ENCODE measurements at regions not wholly inside any gene's neighbourhood (a gene's known extent, or its start where the extent isn't known, plus 50 kb on each side); places are given as distances from the start of the nearest gene placed in this dataset.

- no peaks in the 10 kb centered on the region for H3K36me3 ChIP-seq (ENCODE audit: low read length)
- no peaks in the 10 kb centered on the region for H4K20me1 ChIP-seq (ENCODE audit: low read depth, low read length)
- H3K27ac ChIP-seq (ENCODE audit: low read depth, low read length): no peak overlapping the region
- no peaks in the 10 kb centered on the region for H3K27me3 ChIP-seq (ENCODE audit: low read length)
- no peak overlapping the region for H2AFZ ChIP-seq (ENCODE audit: low read depth, low read length, severe bottlenecking)
- H3K9me2 ChIP-seq (replicated peaks; ENCODE audit: insufficient read depth, low read length): no peaks in the 10 kb centered on the region
- H3K9me3 ChIP-seq (ENCODE audit: insufficient read depth, low read length): no peaks in the 10 kb centered on the region
- H3K4me2 ChIP-seq (ENCODE audit: low read depth, low read length, poor library complexity, severe bottlenecking): no peak overlapping the region
- H3K79me2 ChIP-seq (ENCODE audit: insufficient read depth, low read length): no peaks in the 10 kb centered on the region
- H3K4me3 ChIP-seq (ENCODE audit: insufficient read depth, low read length, poor library complexity, severe bottlenecking): no peak overlapping the region
- H3F3A ChIP-seq (ENCODE audit: insufficient read depth): no peaks in the 10 kb centered on the region
- no peak overlapping the region for H3K9ac ChIP-seq (ENCODE audit: low read length)
- TF ChIP-seq EZH2phosphoT487 (conservative IDR thresholded peaks at IDR 0.05; ENCODE audit: low read length) (no peak), CTCF (IDR thresholded peaks at IDR 0.05; ENCODE audit: insufficient read depth, low read length, poor library complexity, severe bottlenecking) (no peak)
Observed at GRCh38 chr16:5374184-5374583, 276.6 kb upstream of the EEF2KMT start.

- no peaks in the 10 kb centered on the region for H3K36me3 ChIP-seq (ENCODE audit: low read length)
- no peaks in the 10 kb centered on the region for H4K20me1 ChIP-seq (ENCODE audit: low read depth, low read length)
- no peak overlapping the region for H3K9ac ChIP-seq (ENCODE audit: low read length)
- TF ChIP-seq CTCF (IDR thresholded peaks at IDR 0.05; ENCODE audit: insufficient read depth, low read length, poor library complexity, severe bottlenecking): no peak
- no peak for TF ChIP-seq EZH2phosphoT487 (conservative IDR thresholded peaks at IDR 0.05; ENCODE audit: low read length)
- no peaks in the 10 kb centered on the region for H3K9me2 ChIP-seq (replicated peaks; ENCODE audit: insufficient read depth, low read length)
- H3K27me3 ChIP-seq (ENCODE audit: low read length): no peaks in the 10 kb centered on the region
- H3K4me3 ChIP-seq (ENCODE audit: insufficient read depth, low read length, poor library complexity, severe bottlenecking): no peak overlapping the region
- no peak overlapping the region for H3K4me2 ChIP-seq (ENCODE audit: low read depth, low read length, poor library complexity, severe bottlenecking)
- H3K9me3 ChIP-seq (ENCODE audit: insufficient read depth, low read length): no peaks in the 10 kb centered on the region
- H2AFZ ChIP-seq (ENCODE audit: low read depth, low read length, severe bottlenecking): no peak overlapping the region
- no peaks in the 10 kb centered on the region for H3K79me2 ChIP-seq (ENCODE audit: insufficient read depth, low read length)
- no peaks in the 10 kb centered on the region for H3F3A ChIP-seq (ENCODE audit: insufficient read depth)
- no peak overlapping the region for H3K27ac ChIP-seq (ENCODE audit: low read depth, low read length)
Observed at GRCh38 chr16:5367951-5368350, 270.4 kb upstream of the EEF2KMT start.

GRCh38 chr16:5366126-5366525 is 268.5 kb upstream of the EEF2KMT start:
- H3F3A ChIP-seq (ENCODE audit: insufficient read depth): no peaks in the 10 kb centered on the region
- H3K9me2 ChIP-seq (replicated peaks; ENCODE audit: insufficient read depth, low read length): no peaks in the 10 kb centered on the region
- no peaks in the 10 kb centered on the region for H3K79me2 ChIP-seq (ENCODE audit: insufficient read depth, low read length)
- H3K4me2 ChIP-seq (ENCODE audit: low read depth, low read length, poor library complexity, severe bottlenecking): no peak overlapping the region
- no peaks in the 10 kb centered on the region for H3K36me3 ChIP-seq (ENCODE audit: low read length)
- no peaks in the 10 kb centered on the region for H3K9me3 ChIP-seq (ENCODE audit: insufficient read depth, low read length)
- no peak for TF ChIP-seq CTCF (IDR thresholded peaks at IDR 0.05; ENCODE audit: insufficient read depth, low read length, poor library complexity, severe bottlenecking)
- no peak overlapping the region for H3K27ac ChIP-seq (ENCODE audit: low read depth, low read length)
- no peak overlapping the region for H3K4me3 ChIP-seq (ENCODE audit: insufficient read depth, low read length, poor library complexity, severe bottlenecking)
- H4K20me1 ChIP-seq (ENCODE audit: low read depth, low read length): no peaks in the 10 kb centered on the region
- H2AFZ ChIP-seq (ENCODE audit: low read depth, low read length, severe bottlenecking): no peak overlapping the region
- H3K27me3 ChIP-seq (ENCODE audit: low read length): no peaks in the 10 kb centered on the region
- H3K9ac ChIP-seq (ENCODE audit: low read length): no peak overlapping the region

GRCh38 chr16:5364186-5364585 is 266.6 kb upstream of the EEF2KMT start:
- Histone ChIP-seq H3K27ac (ENCODE audit: low read depth, low read length) (no peak overlapping the region), H3K79me2 (ENCODE audit: insufficient read depth, low read length) (no peaks in the 10 kb centered on the region), H3K36me3 (ENCODE audit: low read length) (no peaks in the 10 kb centered on the region), H3K9me2 (replicated peaks; ENCODE audit: insufficient read depth, low read length) (no peaks in the 10 kb centered on the region), H3F3A (ENCODE audit: insufficient read depth) (no peaks in the 10 kb centered on the region), H2AFZ (ENCODE audit: low read depth, low read length, severe bottlenecking) (no peak overlapping the region), H3K4me3 (ENCODE audit: insufficient read depth, low read length, poor library complexity, severe bottlenecking) (no peak overlapping the region), H4K20me1 (ENCODE audit: low read depth, low read length) (no peaks in the 10 kb centered on the region), H3K27me3 (ENCODE audit: low read length) (no peaks in the 10 kb centered on the region), H3K9me3 (ENCODE audit: insufficient read depth, low read length) (no peaks in the 10 kb centered on the region), H3K4me2 (ENCODE audit: low read depth, low read length, poor library complexity, severe bottlenecking) (no peak overlapping the region), H3K9ac (ENCODE audit: low read length) (no peak overlapping the region)
- TF ChIP-seq CTCF (IDR thresholded peaks at IDR 0.05; ENCODE audit: insufficient read depth, low read length, poor library complexity, severe bottlenecking) (no peak), EZH2phosphoT487 (conservative IDR thresholded peaks at IDR 0.05; ENCODE audit: low read length) (no peak)

All from SU-DHL-6 (cell line).